GM23338 (cell line): ENCODE measurements at regions not wholly inside any gene's neighbourhood (a gene's known extent, or its start where the extent isn't known, plus 50 kb on each side); places are given as distances from the start of the nearest gene placed in this dataset.

Experiments used
- ATAC-seq: fragments of 200-7000 bp; cut with Tn5 transposase; 3 replicates; pipeline ENCODE4 v1.9.1; 2020
- DNase-seq: peaks from one replicate; pipeline ENCODE4 v3.0.0-alpha.2; 2015; ENCODE audit warnings: low spot score
- H2AFZ ChIP-seq: fragments of 200-600 bp; sonication (generic); 2 replicates; pipeline ENCODE4 v1.8.0; 2016; ENCODE audit warnings: antibody characterized with exemption, mild to moderate bottlenecking, moderate library complexity
- H3F3A ChIP-seq: fragments of 200-600 bp; sonication (generic); replicated peaks from 2 replicates; pipeline ENCODE4 v1.8.0; 2017; ENCODE audit warnings: antibody characterized with exemption, mixed run types, low read depth
- H3K27ac ChIP-seq: fragments of 200-600 bp; sonication (generic); 2 replicates; pipeline ENCODE4 v1.6.1; 2016; ENCODE audit warnings: low read depth
- H3K27me3 ChIP-seq: fragments of 200-600 bp; sonication (generic); 2 replicates; pipeline ENCODE4 v1.8.0; 2016; ENCODE audit warnings: mild to moderate bottlenecking, mixed run types, moderate library complexity; ENCODE audit not compliant: insufficient read depth
- H3K36me3 ChIP-seq: fragments of 200-600 bp; sonication (generic); 2 replicates; pipeline ENCODE4 v1.8.0; 2016; ENCODE audit warnings: mild to moderate bottlenecking; ENCODE audit not compliant: insufficient read depth
- H3K4me1 ChIP-seq: fragments of 200-600 bp; sonication (generic); 2 replicates; pipeline ENCODE4 v1.8.0; 2016; ENCODE audit warnings: mild to moderate bottlenecking, moderate library complexity; ENCODE audit not compliant: insufficient read depth
- H3K4me2 ChIP-seq: fragments of 200-600 bp; sonication (generic); 2 replicates; pipeline ENCODE4 v1.7.1; 2017; ENCODE audit warnings: mixed run types
- H3K4me3 ChIP-seq: fragments of 200-600 bp; sonication (generic); 2 replicates; pipeline ENCODE4 v1.6.1; 2016; ENCODE audit warnings: mixed run types
- H3K79me2 ChIP-seq: fragments of 200-600 bp; sonication (generic); replicated peaks from 2 replicates; pipeline ENCODE4 v1.8.0; 2017; ENCODE audit warnings: mild to moderate bottlenecking; ENCODE audit not compliant: insufficient read depth
- H3K9me2 ChIP-seq: fragments of 200-600 bp; sonication (generic); 2 replicates; pipeline ENCODE4 v1.8.0; 2017; ENCODE audit not compliant: insufficient read depth
- H4K20me1 ChIP-seq: fragments of 200-600 bp; sonication (generic); replicated peaks from 2 replicates; pipeline ENCODE4 v1.8.0; 2017; ENCODE audit warnings: mild to moderate bottlenecking; ENCODE audit not compliant: insufficient read depth
- H3K27ac Mint-ChIP-seq: 2 replicates; pipeline ENCODE4 v1.8.0; 2020; ENCODE audit warnings: inconsistent platforms, mild to moderate bottlenecking, moderate library complexity, mixed read lengths
- H3K27me3 Mint-ChIP-seq: 3 replicates; pipeline ENCODE4 v1.8.0; 2022; ENCODE audit warnings: low read depth, mild to moderate bottlenecking, moderate library complexity, mixed read lengths, inconsistent platforms; ENCODE audit not compliant: insufficient read depth, poor library complexity
- H3K36me3 Mint-ChIP-seq: 3 replicates; pipeline ENCODE4 v1.8.0; 2021; ENCODE audit warnings: low read depth, mild to moderate bottlenecking, inconsistent platforms, moderate library complexity, mixed read lengths
- H3K4me1 Mint-ChIP-seq: 3 replicates; pipeline ENCODE4 v1.8.0; 2020; ENCODE audit warnings: mild to moderate bottlenecking, inconsistent platforms, mixed read lengths
- H3K4me3 Mint-ChIP-seq: 3 replicates; pipeline ENCODE4 v1.8.0; 2021; ENCODE audit warnings: moderate library complexity, mild to moderate bottlenecking, inconsistent platforms, mixed read lengths
- H3K9me3 Mint-ChIP-seq: 3 replicates; pipeline ENCODE4 v1.8.0; 2020; ENCODE audit warnings: moderate library complexity, mild to moderate bottlenecking, inconsistent platforms, mixed read lengths
- CREB1 ChIP-seq: fragments of 250-450 bp; sonication (Bioruptor Pico); IDR thresholded peaks from 2 replicates; pipeline ENCODE4 v1.5.0; 2020; ENCODE audit warnings: low read depth, mild to moderate bottlenecking, moderate library complexity
- EZH2 ChIP-seq: fragments of 200-600 bp; sonication (generic); IDR thresholded peaks from one replicate; pipeline ENCODE4 v1.8.0; 2017; ENCODE audit warnings: antibody characterized with exemption, mild to moderate bottlenecking, low read depth; ENCODE audit not compliant: unreplicated experiment
- EZH2phosphoT487 ChIP-seq: fragments of 200-600 bp; sonication (generic); IDR thresholded peaks from one replicate; pipeline ENCODE4 v1.8.1; 2018; ENCODE audit warnings: antibody characterized with exemption; ENCODE audit not compliant: unreplicated experiment
- REST ChIP-seq: IDR thresholded peaks from one replicate; pipeline ENCODE4 v1.6.1; 2018; ENCODE audit warnings: antibody characterized with exemption; ENCODE audit not compliant: unreplicated experiment
- ZNF114 ChIP-seq: fragments of 250-450 bp; sonication (Bioruptor Pico); IDR thresholded peaks from 2 replicates; pipeline ENCODE4 v1.5.0; 2020; ENCODE audit warnings: mild to moderate bottlenecking, moderate library complexity
- ZNF331 ChIP-seq: fragments of 250-450 bp; sonication (Bioruptor Pico); IDR thresholded peaks from 2 replicates; pipeline ENCODE4 v1.5.0; 2020; ENCODE audit warnings: low read depth, mild to moderate bottlenecking, moderate library complexity
- ZNF462 ChIP-seq: fragments of 250-450 bp; sonication (Bioruptor Pico); IDR thresholded peaks from 2 replicates; pipeline ENCODE4 v1.5.0; 2020; ENCODE audit warnings: mild to moderate bottlenecking, moderate library complexity

- no peak overlapping the region for H3K4me2 ChIP-seq
- Mint-ChIP-seq H3K27me3 (no peaks in the 10 kb centered on the region), H3K4me3 (no peak overlapping the region), H3K36me3 (peaks cover 2% of the 10 kb centered on the region; the same call in 1 of the 3 replicates), H3K9me3 (peaks cover 12% of the 10 kb centered on the region), H3K4me1 (no peaks in the 10 kb centered on the region), H3K27ac (no peak overlapping the region)
- no peak overlapping the region for H2AFZ ChIP-seq
- no peaks in the 10 kb centered on the region for H3K27me3 ChIP-seq
- H3F3A ChIP-seq: no peaks in the 10 kb centered on the region
- DNase-seq (no peak), ATAC-seq (no peak)
- no peaks in the 10 kb centered on the region for H3K9me2 ChIP-seq
- TF ChIP-seq REST (no peak), EZH2phosphoT487 (no peak), CREB1 (no peak), EZH2 (no peak), ZNF331 (CRISPR knock-in tag) (no peak)
- no peaks in the 10 kb centered on the region for H3K36me3 ChIP-seq
- H3K4me1 ChIP-seq: no peaks in the 10 kb centered on the region
- no peak overlapping the region for H3K4me3 ChIP-seq
- no peak overlapping the region for H3K27ac ChIP-seq
- H3K79me2 ChIP-seq: no peaks in the 10 kb centered on the region
- H4K20me1 ChIP-seq: no peaks in the 10 kb centered on the region
Observed at GRCh38 chr4:167613381-167613780, 379.1 kb upstream of the SPOCK3 start.

- TF ChIP-seq ZNF114 (CRISPR knock-in tag) (no peak), ZNF462 (CRISPR knock-in tag) (no peak), ZNF331 (CRISPR knock-in tag) (no peak), REST (no peak), EZH2phosphoT487 (no peak)
- H3K27ac Mint-ChIP-seq: no peak overlapping the region
- H3K4me1 Mint-ChIP-seq: no peaks in the 10 kb centered on the region
- peaks cover 12% of the 10 kb centered on the region for H3K9me3 Mint-ChIP-seq
- Histone ChIP-seq H3K4me3 (no peak overlapping the region), H2AFZ (no peak overlapping the region), H3K4me1 (no peaks in the 10 kb centered on the region), H3F3A (no peaks in the 10 kb centered on the region), H3K27me3 (no peaks in the 10 kb centered on the region), H4K20me1 (no peaks in the 10 kb centered on the region), H3K9me2 (no peaks in the 10 kb centered on the region; the same call in 1 of the 2 replicates), H3K4me2 (no peak overlapping the region), H3K79me2 (no peaks in the 10 kb centered on the region), H3K36me3 (no peaks in the 10 kb centered on the region), H3K27ac (no peak overlapping the region)
- ATAC-seq (no peak), DNase-seq (no peak)
- no peaks in the 10 kb centered on the region for H3K27me3 Mint-ChIP-seq
- no peak overlapping the region for H3K4me3 Mint-ChIP-seq
- H3K36me3 Mint-ChIP-seq: peaks cover 5% of the 10 kb centered on the region; the same call in 1 of the 3 replicates
Observed at GRCh38 chr4:167614866-167615265, 380.6 kb upstream of the SPOCK3 start.
